CD4-positive, alpha-beta T cell treated with Interleukin-2 at 100 ng/mL for 4 hours (primary cell): ENCODE measurements at regions not wholly inside any gene's neighbourhood (a gene's known extent, or its start where the extent isn't known, plus 50 kb on each side); places are given as distances from the start of the nearest gene placed in this dataset.

Source experiments
- DNase-seq: peaks from one replicate; pipeline ENCODE4 v3.0.0-alpha.2; 2020; ENCODE audit warnings: low spot score

- no peak for DNase-seq
These were observed 662.3 kb downstream of the SATB2 start for GRCh38 chr2:198795419-198795818.

GRCh38 chr2:198791623-198792022, 666.1 kb downstream of the SATB2 start:
- DNase-seq, result no peak

GRCh38 chr2:198788676-198789075, 669.1 kb downstream of the SATB2 start:
- no peak for DNase-seq

- DNase-seq, result no peak
These were observed 675.0 kb downstream of the SATB2 start for GRCh38 chr2:198782734-198783133.

GRCh38 chr2:198776616-198777406, 680.9 kb downstream of the SATB2 start:
- DNase-seq, result no peak

GRCh38 chr2:198775737-198776136, 682.0 kb downstream of the SATB2 start:
- no peak for DNase-seq

GRCh38 chr2:198774576-198774975, 683.2 kb downstream of the SATB2 start:
- DNase-seq, result no peak

- no peak for DNase-seq
These were observed 690.0 kb downstream of the SATB2 start for GRCh38 chr2:198767694-198768093.

GRCh38 chr2:198763793-198764192, 693.9 kb downstream of the SATB2 start:
- no peak for DNase-seq

GRCh38 chr2:198762441-198762840, 695.3 kb downstream of the SATB2 start:
- no peak for DNase-seq

- DNase-seq, result no peak
These were observed 700.7 kb downstream of the SATB2 start for GRCh38 chr2:198757069-198757468.

GRCh38 chr2:198756166-198756565, 701.6 kb downstream of the SATB2 start:
- no peak for DNase-seq

GRCh38 chr2:198753101-198753500, 704.6 kb downstream of the SATB2 start:
- DNase-seq, result no peak

- DNase-seq, result no peak
These were observed 708.4 kb downstream of the SATB2 start for GRCh38 chr2:198749364-198749763.

GRCh38 chr2:198731842-198732399, 725.8 kb downstream of the SATB2 start:
- DNase-seq, result no peak

GRCh38 chr2:198720266-198720665, 737.5 kb downstream of the SATB2 start:
- no peak for DNase-seq

- DNase-seq, result no peak
These were observed 740.3 kb downstream of the SATB2 start for GRCh38 chr2:198717451-198717850.

GRCh38 chr2:198715302-198715835, 742.4 kb downstream of the SATB2 start:
- no peak for DNase-seq

GRCh38 chr2:198712485-198712884, 745.3 kb downstream of the SATB2 start:
- DNase-seq, result no peak

GRCh38 chr2:198711484-198711883, 746.3 kb downstream of the SATB2 start:
- DNase-seq, result no peak

- DNase-seq, result no peak
These were observed 747.2 kb downstream of the SATB2 start for GRCh38 chr2:198710562-198710961.

GRCh38 chr2:198706476-198707082, 751.2 kb downstream of the SATB2 start:
- no peak for DNase-seq

- no peak for DNase-seq
These were observed 754.5 kb downstream of the SATB2 start for GRCh38 chr2:198703281-198703680.
